Spleen (tissue), 7 donors: ENCODE measurements at regions not wholly inside any gene's neighbourhood (a gene's known extent, or its start where the extent isn't known, plus 50 kb on each side); places are given as distances from the start of the nearest gene placed in this dataset.

Source experiments
- CTCF ChIP-seq, 11 experiments: fragments of 200-600 bp in 7 of 11; fragments of 450-650 bp in 4 of 11; sonication (generic) in 4 of 11; IDR thresholded peaks in 8 of 11; conservative IDR thresholded peaks in 3 of 11; 1 replicate in 7 of 11; 2 replicates in 4 of 11; pipeline versions ENCODE4 v1.4.0 to v1.8.0; 2016 to 2021; ENCODE audit warnings: antibody characterized with exemption in 11 of 11, inconsistent platforms in 4 of 11, mild to moderate bottlenecking in 1 of 11
- POLR2AphosphoS5 ChIP-seq, 3 donors: sonication (generic); formaldehyde crosslinking; IDR thresholded peaks; one replicate each; pipeline ENCODE4 v1.5.1; 2017; ENCODE audit warnings: antibody characterized with exemption in 3 of 3
- donor health status: DM: no; HTN: no; CAD: no; lungs with moderate emphysema.
- donor health status: DM: no; HTN: no; CAD: no.
- donor health status: DM: no; HTN: no; CAD: no.

- no peak for TF ChIP-seq CTCF (IDR thresholded peaks at IDR 0.05 in 8 of 11, conservative IDR thresholded peaks at IDR 0.05 in 3 of 11)
- TF ChIP-seq POLR2AphosphoS5 (IDR thresholded peaks at IDR 0.05): no peak
Measured at GRCh38 chr10:29034592-29034991, 254.3 kb upstream of the LYZL1 start.
